Astrocyte (in vitro differentiated cells and primary cell): ENCODE measurements at regions not wholly inside any gene's neighbourhood (a gene's known extent, or its start where the extent isn't known, plus 50 kb on each side); places are given as distances from the start of the nearest gene placed in this dataset.

ENCODE experiments used
- DNase-seq: peaks from one replicate; pipeline ENCODE4 v3.0.0-alpha.2; 2010; ENCODE audit warnings: low read depth
- FAIRE-seq: peaks from 2 replicates; lab custom pipeline; 2011; peaks lifted over from hg19 to GRCh38; lab: Jason Lieb, UNC
- H2AFZ ChIP-seq: 2 replicates; pipeline ENCODE4 v1.6.0; 2012; ENCODE audit warnings: low read depth, low read length, inconsistent platforms
- H3K27ac ChIP-seq: 2 replicates; pipeline ENCODE4 v1.5.1; 2011; ENCODE audit warnings: low read depth, low read length, inconsistent platforms
- H3K27me3 ChIP-seq: 2 replicates; pipeline ENCODE4 v1.6.0; 2011; ENCODE audit warnings: low read length, inconsistent platforms; ENCODE audit not compliant: insufficient read depth
- H3K36me3 ChIP-seq: 2 replicates; pipeline ENCODE4 v1.5.1; 2011; ENCODE audit warnings: low read length, inconsistent platforms; ENCODE audit not compliant: insufficient read depth
- H3K4me1 ChIP-seq: 2 replicates; pipeline ENCODE4 v1.5.1; 2011; ENCODE audit warnings: low read length, inconsistent platforms; ENCODE audit not compliant: insufficient read depth
- H3K4me2 ChIP-seq: 2 replicates; pipeline ENCODE4 v1.6.0; 2012; ENCODE audit warnings: low read length, inconsistent platforms
- H3K4me3 ChIP-seq: 2 replicates; pipeline ENCODE4 v1.5.1; 2011; ENCODE audit warnings: low read depth, mild to moderate bottlenecking, low read length, inconsistent platforms; ENCODE audit not compliant: insufficient read depth
- H3K79me2 ChIP-seq: 2 replicates; pipeline ENCODE4 v1.6.0; 2012; ENCODE audit warnings: mild to moderate bottlenecking, low read length, inconsistent platforms; ENCODE audit not compliant: insufficient read depth
- H3K9ac ChIP-seq: 2 replicates; pipeline ENCODE4 v1.6.0; 2012; ENCODE audit warnings: mild to moderate bottlenecking, low read length, inconsistent platforms
- H3K9me3 ChIP-seq: 2 replicates; pipeline ENCODE4 v1.5.1; 2012; ENCODE audit warnings: low read depth, mild to moderate bottlenecking, low read length, inconsistent platforms; ENCODE audit not compliant: insufficient read depth
- H4K20me1 ChIP-seq: 2 replicates; pipeline ENCODE4 v1.6.0; 2012; ENCODE audit warnings: low read length, inconsistent platforms; ENCODE audit not compliant: insufficient read depth
- H3K27ac Mint-ChIP-seq: one replicate; pipeline ENCODE4 v1.8.0; 2021; ENCODE audit warnings: mild to moderate bottlenecking, mixed read lengths; ENCODE audit not compliant: unreplicated experiment
- H3K27me3 Mint-ChIP-seq: one replicate; pipeline ENCODE4 v1.8.0; 2021; ENCODE audit warnings: low read depth, mixed read lengths; ENCODE audit not compliant: unreplicated experiment
- H3K36me3 Mint-ChIP-seq: one replicate; pipeline ENCODE4 v1.8.0; 2021; ENCODE audit warnings: low read depth, mixed read lengths; ENCODE audit not compliant: unreplicated experiment
- H3K4me1 Mint-ChIP-seq: one replicate; pipeline ENCODE4 v1.8.0; 2021; ENCODE audit warnings: low read depth, mixed read lengths; ENCODE audit not compliant: unreplicated experiment
- H3K4me3 Mint-ChIP-seq: one replicate; pipeline ENCODE4 v1.8.0; 2021; ENCODE audit warnings: mild to moderate bottlenecking, moderate library complexity, mixed read lengths; ENCODE audit not compliant: unreplicated experiment
- H3K9me3 Mint-ChIP-seq: one replicate; pipeline ENCODE4 v1.8.0; 2021; ENCODE audit warnings: mild to moderate bottlenecking, mixed read lengths; ENCODE audit not compliant: unreplicated experiment
- CTCF ChIP-seq: IDR thresholded peaks from 2 replicates; pipeline ENCODE4 v1.5.1; 2011; ENCODE audit warnings: low read depth, mild to moderate bottlenecking, inconsistent platforms, low read length, moderate library complexity; ENCODE audit not compliant: insufficient read depth
- EZH2 ChIP-seq: IDR thresholded peaks from 2 replicates; pipeline ENCODE4 v1.6.1; 2012; ENCODE audit warnings: mild to moderate bottlenecking, low read length, inconsistent platforms; ENCODE audit not compliant: insufficient read depth

GRCh38 chr12:92552412-92553108 is 150.2 kb upstream of the PLEKHG7 start:
- no peaks in the 10 kb centered on the region for H3K27me3 Mint-ChIP-seq
- Histone ChIP-seq H3K4me2 (peak overlapping the region; percentile 34), H3K9me3 (no peaks in the 10 kb centered on the region), H4K20me1 (no peaks in the 10 kb centered on the region), H3K4me3 (no peak overlapping the region), H3K4me1 (peaks cover 8% of the 10 kb centered on the region), H3K36me3 (no peaks in the 10 kb centered on the region), H3K27me3 (no peaks in the 10 kb centered on the region), H3K9ac (no peak overlapping the region), H3K27ac (no peak overlapping the region), H2AFZ (no peak overlapping the region), H3K79me2 (no peaks in the 10 kb centered on the region)
- H3K4me1 Mint-ChIP-seq, result peaks cover 2% of the 10 kb centered on the region
- TF ChIP-seq EZH2 (no peak), CTCF (no peak)
- H3K4me3 Mint-ChIP-seq, result no peak overlapping the region
- H3K27ac Mint-ChIP-seq, result no peak overlapping the region
- DNase-seq (peak; percentile 54), FAIRE-seq (no peak)
- H3K36me3 Mint-ChIP-seq, result no peaks in the 10 kb centered on the region
- H3K9me3 Mint-ChIP-seq, result no peaks in the 10 kb centered on the region

GRCh38 chr12:92551853-92552397 is 150.9 kb upstream of the PLEKHG7 start:
- DNase-seq (peak; percentile 74), FAIRE-seq (no peak)
- H3K27me3 Mint-ChIP-seq, result no peaks in the 10 kb centered on the region
- Histone ChIP-seq H3K4me2 (peak overlapping the region; percentile 34), H3K9me3 (no peaks in the 10 kb centered on the region), H3K27ac (no peak overlapping the region), H3K4me1 (peaks cover 8% of the 10 kb centered on the region), H3K27me3 (no peaks in the 10 kb centered on the region), H2AFZ (peak overlapping the region; percentile 4), H3K4me3 (no peak overlapping the region), H3K79me2 (no peaks in the 10 kb centered on the region), H3K9ac (no peak overlapping the region), H3K36me3 (no peaks in the 10 kb centered on the region), H4K20me1 (no peaks in the 10 kb centered on the region)
- no peak overlapping the region for H3K27ac Mint-ChIP-seq
- no peak for TF ChIP-seq EZH2
- TF ChIP-seq CTCF, result no peak
- H3K9me3 Mint-ChIP-seq, result no peaks in the 10 kb centered on the region
- peaks cover 2% of the 10 kb centered on the region for H3K4me1 Mint-ChIP-seq
- H3K36me3 Mint-ChIP-seq, result no peaks in the 10 kb centered on the region
- H3K4me3 Mint-ChIP-seq, result no peak overlapping the region

- H3K9me3 Mint-ChIP-seq, result no peaks in the 10 kb centered on the region
These were observed 151.6 kb upstream of the PLEKHG7 start for GRCh38 chr12:92551210-92551609.

More at GRCh38 chr12:92551210-92551609, 151.6 kb upstream of the PLEKHG7 start:
- FAIRE-seq (no peak), DNase-seq (no peak)
- no peak overlapping the region for H3K4me2 ChIP-seq
- no peak overlapping the region for H3K9ac ChIP-seq
- H3K36me3 ChIP-seq, result no peaks in the 10 kb centered on the region
- TF ChIP-seq EZH2 (no peak), CTCF (no peak)
- Mint-ChIP-seq H3K27ac (no peak overlapping the region), H3K4me3 (no peak overlapping the region), H3K36me3 (no peaks in the 10 kb centered on the region), H3K4me1 (peaks cover 2% of the 10 kb centered on the region), H3K27me3 (no peaks in the 10 kb centered on the region)
- H3K9me3 ChIP-seq, result no peaks in the 10 kb centered on the region
- no peaks in the 10 kb centered on the region for H4K20me1 ChIP-seq
- no peak overlapping the region for H3K27ac ChIP-seq
- peaks cover 8% of the 10 kb centered on the region for H3K4me1 ChIP-seq
- no peaks in the 10 kb centered on the region for H3K79me2 ChIP-seq
- no peaks in the 10 kb centered on the region for H3K27me3 ChIP-seq
- no peak overlapping the region for H3K4me3 ChIP-seq
- H2AFZ ChIP-seq, result no peak overlapping the region
